K562 (cell line): ENCODE measurements at regions not wholly inside any gene's neighbourhood (a gene's known extent, or its start where the extent isn't known, plus 50 kb on each side); places are given as distances from the start of the nearest gene placed in this dataset.

Experiments
- ATAC-seq: fragments of 200-7000 bp; cut with Tn5 transposase; 3 replicates; pipeline ENCODE4 v1.9.1; 2020; ENCODE audit warnings: moderate library complexity
- BruUV-seq: library from RNA; stranded (reverse); fragments of 400-500 nt; replicated peaks from 2 replicates; lab custom pipeline; 2021; lab: Mats Ljungman, UMichigan
- CTCF ChIA-PET: fragments of 300-600 bp; formaldehyde crosslinking; extraction: SDS; loops from one replicate; lab custom pipeline; 2021; ENCODE audit warnings: low intra/inter-chr PET ratio; lab: Yijun Ruan, JAX
- POLR2A ChIA-PET: fragments of 300-600, 350-650 bp; sonication (Branson Sonifier 250); formaldehyde crosslinking; extraction: SDS; loops from one replicate; lab custom pipeline; 2021; ENCODE audit warnings: antibody characterized with exemption, inconsistent platforms; lab: Yijun Ruan, JAX
- DNase-seq, 4 experiments: peaks; one replicate each; pipeline versions ENCODE4 v3.0.0 to v3.0.0-alpha.2; 2011 to 2018; ENCODE audit warnings: low spot score in 3 of 4, mixed read lengths in 3 of 4; ENCODE audit errors: extremely low read depth in 1 of 4
- FAIRE-seq: peaks from 2 replicates; lab custom pipeline; 2011; peaks lifted over from hg19 to GRCh38; lab: Jason Lieb, UNC
- H2AFZ ChIP-seq: 2 replicates; pipeline ENCODE4 v1.6.0; 2011; ENCODE audit warnings: low read depth, low read length, control low read depth, inconsistent platforms
- H3K27ac ChIP-seq: fragments of 200-600 bp; 3 replicates; pipeline ENCODE4 v1.8.0; 2011; ENCODE audit warnings: low read depth, mild to moderate bottlenecking, control low read depth, inconsistent platforms, low read length, moderate library complexity, mixed read lengths; ENCODE audit errors: extremely low read depth
- H3K27me3 ChIP-seq, 2 experiments: fragments of 300-600 bp in 1 of 2; 2 replicates in 1 of 2; 3 replicates in 1 of 2; pipeline versions ENCODE4 v1.6.0 to v1.8.0; 2011; ENCODE audit warnings: inconsistent platforms in 2 of 2, low read length in 2 of 2, mild to moderate bottlenecking in 1 of 2, mixed read lengths in 1 of 2, moderate library complexity in 1 of 2; ENCODE audit not compliant: control insufficient read depth in 2 of 2, insufficient read depth in 2 of 2
- H3K36me3 ChIP-seq: fragments of 300-600 bp; 3 replicates; pipeline ENCODE4 v1.8.0; 2011; ENCODE audit warnings: mild to moderate bottlenecking, low read length, inconsistent platforms; ENCODE audit not compliant: control insufficient read depth, insufficient read depth
- H3K4me1 ChIP-seq, 2 experiments: fragments of 200-600 bp in 1 of 2; replicated peaks in 1 of 2; 2 replicates in 1 of 2; 3 replicates in 1 of 2; pipeline versions ENCODE4 v1.5.1 to v1.8.0; 2011; ENCODE audit warnings: inconsistent platforms in 2 of 2, low read length in 2 of 2, mild to moderate bottlenecking in 1 of 2, mixed read lengths in 1 of 2, moderate library complexity in 1 of 2; ENCODE audit not compliant: control insufficient read depth in 2 of 2, insufficient read depth in 2 of 2
- H3K4me2 ChIP-seq: 2 replicates; pipeline ENCODE4 v1.6.1; 2011; ENCODE audit warnings: low read length, control low read depth, inconsistent platforms, mixed read lengths; ENCODE audit not compliant: insufficient read depth
- H3K4me3 ChIP-seq: fragments of 200-600 bp; sonication (generic), shearing (Covaris generic); 2 replicates; pipeline ENCODE4 v1.5.1; 2016; ENCODE audit warnings: control low read depth, inconsistent platforms
- H3K79me2 ChIP-seq: fragments of 200-600 bp; 3 replicates; pipeline ENCODE4 v1.8.0; 2011; ENCODE audit warnings: low read length, inconsistent platforms; ENCODE audit not compliant: control insufficient read depth, insufficient read depth
- H3K9ac ChIP-seq, 2 experiments: 2 replicates each; pipeline versions ENCODE4 v1.6.0 to v1.6.1; 2011; ENCODE audit warnings: low read depth in 2 of 2, low read length in 2 of 2, control low read depth in 1 of 2, inconsistent platforms in 1 of 2, mild to moderate bottlenecking in 1 of 2, mixed read lengths in 1 of 2; ENCODE audit not compliant: insufficient read depth in 1 of 2
- H3K9me1 ChIP-seq: one replicate; pipeline ENCODE4 v1.6.0; 2011; ENCODE audit warnings: inconsistent platforms, mild to moderate bottlenecking, low read length, moderate library complexity; ENCODE audit not compliant: control insufficient read depth, insufficient read depth
- H3K9me3 ChIP-seq: replicated peaks from 2 replicates; pipeline ENCODE4 v1.5.1; 2011; ENCODE audit warnings: low read depth, low read length, inconsistent platforms; ENCODE audit not compliant: control insufficient read depth, insufficient read depth
- H4K20me1 ChIP-seq: replicated peaks from 2 replicates; pipeline ENCODE4 v1.6.1; 2011; ENCODE audit warnings: low read length, inconsistent platforms, mixed read lengths; ENCODE audit not compliant: control insufficient read depth, insufficient read depth
- MAZ ChIP-seq, 2 experiments: fragments of 450-650 bp in 1 of 2; sonication (generic) in 1 of 2; formaldehyde crosslinking; IDR thresholded peaks in 1 of 2; conservative IDR thresholded peaks in 1 of 2; 2 replicates each; pipeline versions ENCODE4 v1.4.0 to v1.5.0; 2020; ENCODE audit warnings: mild to moderate bottlenecking in 1 of 2, missing genetic modification reagents in 1 of 2
- WGBS: fragments of 100-300 bp; shearing (Covaris generic); methylation state at CpG from one replicate; pipeline ENCODE4 v1.1.6; 2016; ENCODE audit warnings: low coverage, mixed read lengths; ENCODE audit not compliant: insufficient coverage; ENCODE audit errors: missing lambda C conversion rate; 5-methylcytosine and 5-hydroxymethylcytosine counted together
- in situ Hi-C: fragments of 300-500 bp; cut with MboI; formaldehyde crosslinking; loops from 4 replicates; pipeline ENCODE4 v1.15.0; 2018; ENCODE audit warnings: inconsistent platforms, mixed read lengths
- intact Hi-C: fragments of 100-400 bp; cut with micrococcal nuclease; formaldehyde crosslinking; loops from 2 replicates; pipeline ENCODE4 v1.14.2; 2022
- TF ChIP-seq, protein P1 (sequence below), 3 experiments: fragments of 200-800 bp in 1 of 3; fragments of 250-450 bp in 1 of 3; fragments of 450-650 bp in 1 of 3; sonication (Bioruptor Pico) in 1 of 3; sonication (Bioruptor generic) in 1 of 3; formaldehyde crosslinking in 1 of 3; IDR thresholded peaks; 2 replicates each; pipeline versions ENCODE4 v1.6.1 to v1.8.0; 2016 to 2022; ENCODE audit warnings: mild to moderate bottlenecking in 2 of 3, missing genetic modification characterization in 2 of 3, missing compliant biosample characterization in 1 of 3, moderate library complexity in 1 of 3

DNA sequence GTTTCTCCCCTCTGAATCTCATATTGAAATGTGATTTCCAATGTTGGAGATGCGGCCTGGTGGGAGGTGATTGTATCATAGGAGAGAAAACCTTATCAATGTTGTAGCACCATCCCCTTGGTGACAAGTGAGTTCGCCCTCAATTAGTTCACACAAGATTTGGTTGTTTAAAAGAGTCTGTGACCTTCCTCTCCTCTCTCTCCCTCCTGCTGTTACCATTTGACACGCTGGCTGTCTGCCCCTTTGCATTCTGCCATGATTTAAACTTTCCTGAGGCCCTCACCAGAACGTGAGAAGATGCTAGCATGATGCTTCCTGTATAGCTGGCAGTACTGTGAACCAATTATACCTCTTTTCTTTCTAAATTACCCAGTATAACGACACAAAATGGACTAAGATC is 730.9 kb upstream of the PRMT6 start:
- H3K4me3 ChIP-seq: no peak overlapping the region
- no peaks in the 10 kb centered on the region for H3K9me3 ChIP-seq
- FAIRE-seq: no peak
- intact Hi-C loops: no loop called here
- ChIA-PET CTCF (no interaction called here), POLR2A (no interaction called here)
- no peaks in the 10 kb centered on the region for H3K79me2 ChIP-seq
- H3K36me3 ChIP-seq: no peaks in the 10 kb centered on the region
- H3K9me1 ChIP-seq: no peaks in the 10 kb centered on the region
- no peaks in the 10 kb centered on the region for H3K4me1 ChIP-seq
- no peak overlapping the region for H2AFZ ChIP-seq
- no peak overlapping the region for H3K9ac ChIP-seq
- ATAC-seq: no peak
- no peak for DNase-seq
- no peaks in the 10 kb centered on the region for H4K20me1 ChIP-seq
- in situ Hi-C loops: no loop called here
- no peaks in the 10 kb centered on the region for H3K27me3 ChIP-seq
- no peak overlapping the region for H3K27ac ChIP-seq
- TF ChIP-seq, protein P1, sequence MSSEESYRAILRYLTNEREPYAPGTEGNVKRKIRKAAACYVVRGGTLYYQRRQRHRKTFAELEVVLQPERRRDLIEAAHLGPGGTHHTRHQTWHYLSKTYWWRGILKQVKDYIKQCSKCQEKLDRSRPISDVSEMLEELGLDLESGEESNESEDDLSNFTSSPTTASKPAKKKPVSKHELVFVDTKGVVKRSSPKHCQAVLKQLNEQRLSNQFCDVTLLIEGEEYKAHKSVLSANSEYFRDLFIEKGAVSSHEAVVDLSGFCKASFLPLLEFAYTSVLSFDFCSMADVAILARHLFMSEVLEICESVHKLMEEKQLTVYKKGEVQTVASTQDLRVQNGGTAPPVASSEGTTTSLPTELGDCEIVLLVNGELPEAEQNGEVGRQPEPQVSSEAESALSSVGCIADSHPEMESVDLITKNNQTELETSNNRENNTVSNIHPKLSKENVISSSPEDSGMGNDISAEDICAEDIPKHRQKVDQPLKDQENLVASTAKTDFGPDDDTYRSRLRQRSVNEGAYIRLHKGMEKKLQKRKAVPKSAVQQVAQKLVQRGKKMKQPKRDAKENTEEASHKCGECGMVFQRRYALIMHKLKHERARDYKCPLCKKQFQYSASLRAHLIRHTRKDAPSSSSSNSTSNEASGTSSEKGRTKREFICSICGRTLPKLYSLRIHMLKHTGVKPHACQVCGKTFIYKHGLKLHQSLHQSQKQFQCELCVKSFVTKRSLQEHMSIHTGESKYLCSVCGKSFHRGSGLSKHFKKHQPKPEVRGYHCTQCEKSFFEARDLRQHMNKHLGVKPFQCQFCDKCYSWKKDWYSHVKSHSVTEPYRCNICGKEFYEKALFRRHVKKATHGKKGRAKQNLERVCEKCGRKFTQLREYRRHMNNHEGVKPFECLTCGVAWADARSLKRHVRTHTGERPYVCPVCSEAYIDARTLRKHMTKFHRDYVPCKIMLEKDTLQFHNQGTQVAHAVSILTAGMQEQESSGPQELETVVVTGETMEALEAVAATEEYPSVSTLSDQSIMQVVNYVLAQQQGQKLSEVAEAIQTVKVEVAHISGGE (CRISPR knock-in tag; IDR thresholded peaks at IDR 0.05): peak in 1 of 3 experiments; percentile 41; a peak in 1 of 6 replicates
- no peak for TF ChIP-seq MAZ (CRISPR knock-in tag; conservative IDR thresholded peaks at IDR 0.05 in 1 of 2, IDR thresholded peaks at IDR 0.05 in 1 of 2)
- 0% methylated on average over 5 of the region's 5 CpGs for WGBS
- no peak overlapping the region for H3K4me2 ChIP-seq
- BruUV-seq: no TSS peak
